ENCODE measurements at regions not wholly inside any gene's neighbourhood (a gene's known extent, or its start where the extent isn't known, plus 50 kb on each side); places are given as distances from the start of the nearest gene placed in this dataset.

- DNase-seq (ENCODE audit: low read depth, low spot score): no peak
- Histone ChIP-seq H3K79me2 (ENCODE audit: control insufficient read depth, insufficient read depth, low read length) (no peaks in the 10 kb centered on the region), H3K9me3 (replicated peaks; ENCODE audit: control insufficient read depth, insufficient read depth, low read length) (no peaks in the 10 kb centered on the region; the same call in 2 of the 3 replicates), H3K4me3 (no peak overlapping the region), H2AFZ (ENCODE audit: control insufficient read depth, low read depth, low read length) (no peak overlapping the region), H3K27ac (ENCODE audit: control insufficient read depth, insufficient read depth) (no peak overlapping the region), H3K4me2 (ENCODE audit: control insufficient read depth, insufficient read depth) (no peak overlapping the region), H3K4me1 (ENCODE audit: control insufficient read depth, insufficient read depth, low read length) (no peaks in the 10 kb centered on the region), H3K36me3 (ENCODE audit: control insufficient read depth in 2 of 2, insufficient read depth in 2 of 2, low read length in 1 of 2) (no peaks in the 10 kb centered on the region), H3K9ac (ENCODE audit: control insufficient read depth, insufficient read depth, low read length) (no peak overlapping the region), H4K20me1 (ENCODE audit: control insufficient read depth, insufficient read depth) (no peaks in the 10 kb centered on the region), H3K27me3 (replicated peaks in 1 of 2; ENCODE audit: control insufficient read depth in 2 of 2, insufficient read depth in 2 of 2, low read length in 1 of 2) (no peaks in the 10 kb centered on the region)
- in situ Hi-C loops (cut with MboI): no loop called here
- 37% methylated on average over 9 of the region's 9 CpGs for WGBS (ENCODE audit: insufficient coverage, insufficient replicate concordance, low lambda C conversion rate, missing lambda C conversion rate)
- no peak for ATAC-seq
- no peak for TF ChIP-seq BCL3 (IDR thresholded peaks at IDR 0.05; ENCODE audit: borderline replicate concordance, insufficient read depth, low read depth, low read length, poor library complexity, severe bottlenecking)
- TF ChIP-seq USF1 (IDR thresholded peaks at IDR 0.05; ENCODE audit: borderline replicate concordance, extremely low read length, insufficient read depth, low read depth, low read length): no peak
- no peak for TF ChIP-seq PKNOX1 (IDR thresholded peaks at IDR 0.05)
- TF ChIP-seq STAT3 (IDR thresholded peaks at IDR 0.05; ENCODE audit: low read depth, low read length): no peak
- no peak for TF ChIP-seq WRNIP1 (IDR thresholded peaks at IDR 0.05; ENCODE audit: borderline replicate concordance, low read depth, low read length)
- no peak for TF ChIP-seq CREM (IDR thresholded peaks at IDR 0.05; ENCODE audit: low read depth)
- no peak for TF ChIP-seq TARDBP (IDR thresholded peaks at IDR 0.05; ENCODE audit: borderline replicate concordance)
- TF ChIP-seq ZBTB4 (CRISPR knock-in tag; IDR thresholded peaks at IDR 0.05): no peak
- ChIA-PET SMC1A (ENCODE audit: uncharacterized antibody, unreplicated experiment) (no interaction called here), CTCF (no interaction called here), RAD21 (ENCODE audit: unreplicated experiment) (no interaction called here), POLR2A (no interaction called here)
- no TSS peak for BruUV-seq (replicated peaks)
- no peak for FAIRE-seq
- intact Hi-C loops (cut with micrococcal nuclease; ENCODE audit: unreplicated experiment): no loop called here
These were observed 287.5 kb upstream of the IRX1 start for GRCh38 chr5:3307982-3308621.
